Lung (tissue), 11 donors: ENCODE measurements at regions not wholly inside any gene's neighbourhood (a gene's known extent, or its start where the extent isn't known, plus 50 kb on each side); places are given as distances from the start of the nearest gene placed in this dataset.

Source experiments
- ATAC-seq: fragments of 200-7000 bp; cut with Tn5 transposase; one replicate; pipeline ENCODE4 v1.9.1; 2020; ENCODE audit warnings: moderate number of reproducible peaks; ENCODE audit not compliant: insufficient read depth, low FRiP score
- DNase-seq, 3 donors: peaks; one replicate each; pipeline ENCODE4 v3.0.0-alpha.2; 2013 to 2017
- H3K27ac ChIP-seq, 2 donors: one replicate each; pipeline ENCODE4 v1.5.1; 2013; ENCODE audit warnings: mild to moderate bottlenecking in 2 of 2, moderate library complexity in 2 of 2, control low read depth in 1 of 2, inconsistent platforms in 1 of 2, low read depth in 1 of 2, low read length in 1 of 2
- H3K27me3 ChIP-seq, 3 donors: one replicate each; pipeline ENCODE4 v1.5.1; 2013; ENCODE audit warnings: low read length in 2 of 3; ENCODE audit not compliant: control insufficient read depth in 3 of 3, insufficient read depth in 3 of 3
- H3K36me3 ChIP-seq, 4 donors: one replicate each; pipeline ENCODE4 v1.5.1; 2013; ENCODE audit warnings: low read length in 4 of 4, mild to moderate bottlenecking in 1 of 4, moderate library complexity in 1 of 4; ENCODE audit not compliant: control insufficient read depth in 4 of 4, insufficient read depth in 4 of 4
- H3K4me1 ChIP-seq, 5 donors: one replicate each; pipeline ENCODE4 v1.5.1; 2013; ENCODE audit warnings: low read length in 5 of 5, mild to moderate bottlenecking in 2 of 5, moderate library complexity in 1 of 5; ENCODE audit not compliant: control insufficient read depth in 5 of 5, insufficient read depth in 5 of 5
- H3K4me3 ChIP-seq: one replicate; pipeline ENCODE4 v1.5.1; 2013; ENCODE audit warnings: mild to moderate bottlenecking, control low read depth, moderate library complexity
- H3K9ac ChIP-seq, 2 donors: one replicate each; pipeline ENCODE4 v1.5.1; 2013; ENCODE audit warnings: low read length in 2 of 2, control low read depth in 1 of 2; ENCODE audit not compliant: insufficient read depth in 1 of 2
- H3K9me3 ChIP-seq, 4 donors: one replicate each; pipeline ENCODE4 v1.5.1; 2013; ENCODE audit warnings: low read length in 3 of 4, mild to moderate bottlenecking in 1 of 4, moderate library complexity in 1 of 4; ENCODE audit not compliant: control insufficient read depth in 4 of 4, insufficient read depth in 3 of 4
- WGBS, 2 donors: extraction: QIAGEN DNeasy Blood & Tissue Kit; methylation state at CpG; one replicate each; pipeline ENCODE4 v1.1.7; 2013; 5-methylcytosine and 5-hydroxymethylcytosine counted together
- TF ChIP-seq, protein P1 (sequence below): IDR thresholded peaks from 2 replicates; pipeline ENCODE4 v1.5.1; 2012; ENCODE audit warnings: mild to moderate bottlenecking; ENCODE audit errors: control extremely low read depth, extremely low read depth
- donor health status: control.
- donor health status: control.
- donor health status: Bipolar disorder and iron deficiency.
- donor health status: healthy.
- donor health status: DM: yes; HTN: yes; CAD: no.

DNA sequence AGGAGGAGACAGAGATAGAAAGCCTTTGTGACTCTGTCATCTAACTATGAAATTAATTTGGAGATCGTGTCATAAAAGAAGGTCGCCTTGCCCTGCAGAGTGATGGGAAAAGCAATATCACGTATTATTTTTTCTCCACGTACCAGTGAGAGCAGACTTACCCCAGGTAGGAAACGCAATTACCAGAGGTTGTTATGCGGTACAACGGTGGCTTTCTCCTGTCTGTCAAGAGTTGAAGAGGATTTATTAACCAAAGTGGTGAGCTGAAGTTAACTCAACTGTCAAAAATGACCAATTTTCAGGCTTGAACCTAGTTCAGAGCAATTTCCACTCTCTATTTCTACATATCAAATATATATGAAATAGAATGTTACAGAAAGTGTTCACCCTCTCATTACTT is 282.6 kb upstream of the PFKP start:
- Histone ChIP-seq H3K9me3 (peaks cover 0 to 3% (median 0%) of the 10 kb centered on the region in 4 donors), H3K27me3 (peaks cover 0 to 8% (median 8%) of the 10 kb centered on the region in 3 donors), H3K9ac (no peak overlapping the region), H3K4me1 (no peaks in the 10 kb centered on the region), H3K27ac (no peak overlapping the region), H3K36me3 (no peaks in the 10 kb centered on the region), H3K4me3 (no peak overlapping the region)
- TF ChIP-seq, protein P1, sequence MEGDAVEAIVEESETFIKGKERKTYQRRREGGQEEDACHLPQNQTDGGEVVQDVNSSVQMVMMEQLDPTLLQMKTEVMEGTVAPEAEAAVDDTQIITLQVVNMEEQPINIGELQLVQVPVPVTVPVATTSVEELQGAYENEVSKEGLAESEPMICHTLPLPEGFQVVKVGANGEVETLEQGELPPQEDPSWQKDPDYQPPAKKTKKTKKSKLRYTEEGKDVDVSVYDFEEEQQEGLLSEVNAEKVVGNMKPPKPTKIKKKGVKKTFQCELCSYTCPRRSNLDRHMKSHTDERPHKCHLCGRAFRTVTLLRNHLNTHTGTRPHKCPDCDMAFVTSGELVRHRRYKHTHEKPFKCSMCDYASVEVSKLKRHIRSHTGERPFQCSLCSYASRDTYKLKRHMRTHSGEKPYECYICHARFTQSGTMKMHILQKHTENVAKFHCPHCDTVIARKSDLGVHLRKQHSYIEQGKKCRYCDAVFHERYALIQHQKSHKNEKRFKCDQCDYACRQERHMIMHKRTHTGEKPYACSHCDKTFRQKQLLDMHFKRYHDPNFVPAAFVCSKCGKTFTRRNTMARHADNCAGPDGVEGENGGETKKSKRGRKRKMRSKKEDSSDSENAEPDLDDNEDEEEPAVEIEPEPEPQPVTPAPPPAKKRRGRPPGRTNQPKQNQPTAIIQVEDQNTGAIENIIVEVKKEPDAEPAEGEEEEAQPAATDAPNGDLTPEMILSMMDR = no peak
- WGBS, 2 donors = 90% methylated on average over 7 of the region's 7 CpGs
- DNase-seq (no peak), ATAC-seq (no peak)

DNA sequence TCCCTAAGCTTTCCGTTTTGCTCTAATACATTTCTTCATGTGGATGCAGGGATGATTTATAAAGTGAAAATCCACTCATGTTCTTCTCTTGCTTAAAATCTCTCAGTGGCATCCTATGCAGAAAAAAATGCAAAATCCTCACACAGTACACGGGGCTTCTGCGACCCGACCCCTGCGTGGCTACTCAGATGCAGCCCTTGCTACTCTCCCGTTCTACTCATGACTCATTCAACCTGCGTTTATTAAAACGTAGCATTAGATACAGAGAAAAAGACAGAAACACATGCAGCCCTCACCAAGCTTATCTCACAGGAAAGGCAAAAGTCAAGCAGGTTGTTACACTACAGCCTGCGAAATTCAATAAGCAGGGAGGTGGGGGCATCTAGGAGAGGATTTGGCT is 284.4 kb upstream of the PFKP start:
- TF ChIP-seq, protein P1 = no peak
- Histone ChIP-seq H3K36me3 (no peaks in the 10 kb centered on the region), H3K9ac (no peak overlapping the region), H3K9me3 (peaks cover 0 to 3% (median 0%) of the 10 kb centered on the region in 4 donors), H3K27ac (no peak overlapping the region), H3K27me3 (peaks cover 0 to 8% (median 4%) of the 10 kb centered on the region in 3 donors), H3K4me1 (no peaks in the 10 kb centered on the region), H3K4me3 (no peak overlapping the region)
- ATAC-seq (no peak), DNase-seq (no peak)
- 73 to 80% methylated on average over 9 of the region's 9 CpGs for WGBS, 2 donors

DNA sequence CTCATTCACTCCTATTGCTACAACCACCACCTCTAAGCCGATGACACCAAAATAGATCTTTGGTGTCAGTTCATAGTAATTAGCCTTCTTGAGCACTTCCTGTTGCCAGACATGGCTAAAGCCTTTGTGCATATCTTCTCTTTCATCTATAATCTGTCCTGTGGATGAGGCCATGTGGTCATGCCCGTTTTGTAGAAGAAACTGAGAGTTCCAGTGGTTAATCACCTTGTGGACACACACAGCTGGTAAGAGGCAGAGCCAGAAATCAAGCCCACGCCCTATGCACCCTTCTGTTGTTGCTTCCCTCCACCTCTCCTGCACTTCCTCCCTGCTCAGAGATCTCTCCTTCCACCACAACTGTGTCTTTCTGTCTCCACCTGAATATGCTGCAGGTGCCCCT is 285.1 kb upstream of the PFKP start:
- WGBS, 2 donors = 65 to 73% methylated on average over 3 of the region's 3 CpGs
- ATAC-seq (no peak), DNase-seq (no peak)
- no peak overlapping the region for H3K27ac ChIP-seq
- TF ChIP-seq, protein P1 = no peak
- H3K27me3 ChIP-seq = peaks cover 0 to 8% (median 4%) of the 10 kb centered on the region in 3 donors
- H3K4me3 ChIP-seq = no peak overlapping the region
- H3K4me1 ChIP-seq = no peaks in the 10 kb centered on the region
- H3K9ac ChIP-seq = no peak overlapping the region
- H3K36me3 ChIP-seq = no peaks in the 10 kb centered on the region
- H3K9me3 ChIP-seq = peaks cover 0 to 3% (median 0%) of the 10 kb centered on the region in 4 donors
